GM12872 (cell line): ENCODE measurements at regions not wholly inside any gene's neighbourhood (a gene's known extent, or its start where the extent isn't known, plus 50 kb on each side); places are given as distances from the start of the nearest gene placed in this dataset.

Source experiments
- TF ChIP-seq, protein P1 (sequence below): IDR thresholded peaks from 3 replicates; pipeline ENCODE4 v1.5.1; 2011; ENCODE audit warnings: low read depth, mild to moderate bottlenecking, low read length, moderate library complexity; ENCODE audit not compliant: insufficient read depth

DNA sequence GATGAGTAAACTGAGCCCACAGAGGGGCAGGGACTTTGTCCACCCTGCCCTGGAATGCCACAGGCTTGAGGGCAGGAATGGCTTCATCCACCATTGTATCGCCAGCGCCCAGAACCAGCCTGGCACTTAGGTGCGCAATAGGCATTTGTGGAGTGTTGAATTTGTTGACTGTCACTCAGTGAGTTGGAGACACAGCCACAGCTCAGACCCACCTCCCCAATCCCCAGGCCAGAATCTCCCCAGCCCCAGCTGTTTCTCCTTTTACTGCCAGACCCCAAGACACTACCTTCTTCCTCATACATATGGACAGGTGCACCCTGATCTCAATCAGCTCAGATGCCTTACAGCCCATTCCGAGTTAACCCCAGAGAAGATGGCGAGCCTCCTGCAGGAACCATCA lies 674.5 kb downstream of the MATN1 start:
- TF ChIP-seq, protein P1, sequence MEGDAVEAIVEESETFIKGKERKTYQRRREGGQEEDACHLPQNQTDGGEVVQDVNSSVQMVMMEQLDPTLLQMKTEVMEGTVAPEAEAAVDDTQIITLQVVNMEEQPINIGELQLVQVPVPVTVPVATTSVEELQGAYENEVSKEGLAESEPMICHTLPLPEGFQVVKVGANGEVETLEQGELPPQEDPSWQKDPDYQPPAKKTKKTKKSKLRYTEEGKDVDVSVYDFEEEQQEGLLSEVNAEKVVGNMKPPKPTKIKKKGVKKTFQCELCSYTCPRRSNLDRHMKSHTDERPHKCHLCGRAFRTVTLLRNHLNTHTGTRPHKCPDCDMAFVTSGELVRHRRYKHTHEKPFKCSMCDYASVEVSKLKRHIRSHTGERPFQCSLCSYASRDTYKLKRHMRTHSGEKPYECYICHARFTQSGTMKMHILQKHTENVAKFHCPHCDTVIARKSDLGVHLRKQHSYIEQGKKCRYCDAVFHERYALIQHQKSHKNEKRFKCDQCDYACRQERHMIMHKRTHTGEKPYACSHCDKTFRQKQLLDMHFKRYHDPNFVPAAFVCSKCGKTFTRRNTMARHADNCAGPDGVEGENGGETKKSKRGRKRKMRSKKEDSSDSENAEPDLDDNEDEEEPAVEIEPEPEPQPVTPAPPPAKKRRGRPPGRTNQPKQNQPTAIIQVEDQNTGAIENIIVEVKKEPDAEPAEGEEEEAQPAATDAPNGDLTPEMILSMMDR = no peak

DNA sequence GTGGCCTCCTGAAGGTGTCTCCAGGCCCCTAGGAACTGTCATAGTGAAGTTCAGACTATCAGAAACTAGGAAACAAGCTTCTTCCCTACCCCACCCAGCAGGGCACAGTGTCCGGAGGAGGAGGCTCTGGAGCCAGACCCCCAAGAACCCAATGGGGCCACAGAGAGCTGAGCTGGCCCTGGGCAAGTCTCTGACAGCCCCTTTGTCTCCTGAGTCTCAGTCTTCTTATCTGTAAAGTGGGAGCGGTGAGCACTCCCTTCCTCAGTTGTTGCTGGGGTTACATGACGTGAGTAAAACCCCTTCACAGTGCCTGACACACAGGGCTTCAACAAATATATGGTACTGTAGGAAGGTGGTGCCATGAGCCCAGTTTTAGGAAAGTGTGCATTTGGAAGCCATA lies 675.8 kb downstream of the MATN1 start:
- TF ChIP-seq, protein P1 = no peak

DNA sequence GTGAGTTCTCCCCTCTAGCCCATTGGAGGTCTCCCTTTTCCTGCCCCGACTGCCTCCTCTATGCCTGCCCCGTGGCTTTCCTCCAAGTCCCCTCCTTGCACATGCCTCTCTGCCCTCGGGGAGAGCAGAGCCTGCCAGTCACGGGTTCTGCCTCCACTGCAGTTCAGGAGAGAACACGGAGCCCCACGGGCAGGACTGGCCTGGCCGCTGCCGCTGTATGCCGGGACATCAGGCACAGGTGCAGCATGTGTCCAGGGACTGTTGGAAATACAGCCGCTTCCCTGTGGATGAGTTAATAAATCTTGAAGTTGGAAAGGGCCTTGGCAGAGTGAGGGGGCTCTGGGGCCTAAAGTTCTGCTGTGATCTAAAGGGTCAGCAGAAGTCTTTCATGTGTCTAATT lies 676.6 kb downstream of the MATN1 start:
- TF ChIP-seq, protein P1 = no peak

DNA sequence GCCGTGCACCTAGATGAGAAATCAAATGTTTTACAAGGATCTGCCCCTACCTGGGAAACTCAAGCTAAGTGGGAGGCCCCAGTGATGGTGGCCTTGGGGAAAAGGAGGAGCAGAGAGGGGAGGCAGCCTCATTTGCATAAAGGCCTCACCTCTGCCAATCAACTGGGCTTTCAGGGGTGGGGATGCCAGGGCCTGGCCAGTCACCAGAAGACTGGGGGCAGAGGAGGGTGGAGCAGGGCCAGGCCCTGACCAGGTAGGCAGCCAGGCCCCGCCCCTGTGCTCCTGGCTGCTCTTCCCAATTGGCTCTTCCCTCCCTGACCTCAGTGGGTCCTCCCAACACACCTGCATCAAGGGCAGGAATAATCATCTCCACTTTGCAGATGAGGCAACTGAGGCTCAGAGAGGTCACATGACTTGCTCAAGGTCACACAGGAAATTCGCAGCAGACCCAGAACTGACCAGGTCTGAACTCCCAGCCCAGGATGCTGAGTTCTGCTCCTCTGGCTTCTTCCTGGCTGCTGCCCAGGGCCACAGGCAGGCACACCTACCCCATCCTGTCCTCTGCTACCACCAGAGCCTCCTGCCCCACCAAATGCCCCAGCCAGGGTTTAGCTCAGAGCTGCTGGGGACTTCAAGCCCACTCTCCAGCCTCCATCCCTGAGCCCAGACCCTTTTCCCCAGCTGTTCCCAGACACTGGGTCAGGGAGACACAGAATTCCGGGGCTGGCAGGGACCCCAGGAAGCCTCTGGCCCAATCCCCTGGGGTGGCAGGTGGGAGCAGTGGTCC lies 677.9 kb downstream of the MATN1 start:
- TF ChIP-seq, protein P1 = no peak

DNA sequence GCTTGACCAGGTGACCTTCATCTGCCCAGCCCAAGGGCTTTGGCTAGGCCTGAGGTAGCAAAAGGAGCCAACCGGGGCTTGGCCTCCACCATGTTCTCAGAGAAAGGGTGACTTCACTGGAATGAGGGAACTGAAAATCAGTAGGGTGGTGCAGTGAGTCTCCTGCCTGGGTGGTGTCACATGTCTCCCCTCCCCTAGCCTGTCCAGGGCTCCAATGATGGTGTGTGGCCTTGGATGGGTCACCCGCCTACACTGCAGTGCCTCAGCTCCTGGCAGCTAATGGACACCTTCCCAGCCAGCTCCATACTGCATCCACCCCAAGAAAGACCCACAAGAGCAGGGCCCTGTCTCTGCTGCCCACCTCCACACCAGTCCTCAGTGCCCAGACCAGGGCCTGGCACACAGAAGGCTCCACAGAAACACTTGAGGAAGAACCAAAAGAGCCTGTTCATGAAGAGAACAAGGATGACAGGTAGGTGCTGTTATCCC lies 678.7 kb downstream of the MATN1 start:
- TF ChIP-seq, protein P1 = no peak

- TF ChIP-seq, protein P1 = no peak
Measured at GRCh38 chr1:30043731-30044408, 679.5 kb downstream of the MATN1 start.

- TF ChIP-seq, protein P1 = no peak
Measured at GRCh38 chr1:30043256-30043655, 680.1 kb downstream of the MATN1 start.
